ENCODE measurements at regions not wholly inside any gene's neighbourhood (a gene's known extent, or its start where the extent isn't known, plus 50 kb on each side); places are given as distances from the start of the nearest gene placed in this dataset.

- no peak overlapping the region for H3K27ac ChIP-seq
- DNase-seq (ENCODE audit: low read depth, low spot score): no peak
Measured at GRCh38 chr2:2572393-2573204, 241.5 kb upstream of the MYT1L start.

GRCh38 chr2:2571301-2572150, 240.5 kb upstream of the MYT1L start:
- no peak for DNase-seq (ENCODE audit: low read depth, low spot score)

GRCh38 chr2:2570871-2571270, 239.8 kb upstream of the MYT1L start:
- DNase-seq (ENCODE audit: low read depth, low spot score): no peak
- H3K27ac ChIP-seq: no peak overlapping the region

More at GRCh38 chr2:2571301-2572150, 240.5 kb upstream of the MYT1L start:
- H3K27ac ChIP-seq: no peak overlapping the region

GRCh38 chr2:2570360-2570759, 239.3 kb upstream of the MYT1L start:
- no peak for DNase-seq (ENCODE audit: low read depth, low spot score)
- no peak overlapping the region for H3K27ac ChIP-seq

GRCh38 chr2:2569836-2570235, 238.8 kb upstream of the MYT1L start:
- H3K27ac ChIP-seq: no peak overlapping the region
- DNase-seq (ENCODE audit: low read depth, low spot score): no peak

- no peak for DNase-seq (ENCODE audit: low read depth, low spot score)
- H3K27ac ChIP-seq: no peak overlapping the region
Measured at GRCh38 chr2:2569306-2569705, 238.2 kb upstream of the MYT1L start.

GRCh38 chr2:2568411-2568810, 237.3 kb upstream of the MYT1L start:
- no peak for DNase-seq (ENCODE audit: low read depth, low spot score)

GRCh38 chr2:2567776-2568175, 236.7 kb upstream of the MYT1L start:
- no peak overlapping the region for H3K27ac ChIP-seq
- DNase-seq (ENCODE audit: low read depth, low spot score): no peak

More at GRCh38 chr2:2568411-2568810, 237.3 kb upstream of the MYT1L start:
- no peak overlapping the region for H3K27ac ChIP-seq

- H3K27ac ChIP-seq: no peak overlapping the region
- no peak for DNase-seq (ENCODE audit: low read depth, low spot score)
Measured at GRCh38 chr2:2566396-2567323, 235.6 kb upstream of the MYT1L start.

- DNase-seq (ENCODE audit: low read depth, low spot score): no peak
- H3K27ac ChIP-seq: no peak overlapping the region
Measured at GRCh38 chr2:2565671-2566070, 234.6 kb upstream of the MYT1L start.

- no peak for DNase-seq (ENCODE audit: low read depth, low spot score)
- no peak overlapping the region for H3K27ac ChIP-seq
Measured at GRCh38 chr2:2564300-2565078, 233.4 kb upstream of the MYT1L start.

- H3K27ac ChIP-seq: no peak overlapping the region
- DNase-seq (ENCODE audit: low read depth, low spot score): no peak
Measured at GRCh38 chr2:2563309-2563860, 232.3 kb upstream of the MYT1L start.

GRCh38 chr2:2562867-2563266, 231.8 kb upstream of the MYT1L start:
- no peak for DNase-seq (ENCODE audit: low read depth, low spot score)
- H3K27ac ChIP-seq: no peak overlapping the region

GRCh38 chr2:2561346-2562095, 230.4 kb upstream of the MYT1L start:
- no peak overlapping the region for H3K27ac ChIP-seq
- no peak for DNase-seq (ENCODE audit: low read depth, low spot score)

- DNase-seq (ENCODE audit: low read depth, low spot score): no peak
- no peak overlapping the region for H3K27ac ChIP-seq
Measured at GRCh38 chr2:2560374-2561015, 229.4 kb upstream of the MYT1L start.

GRCh38 chr2:2558476-2558875, 227.4 kb upstream of the MYT1L start:
- H3K27ac ChIP-seq: no peak overlapping the region
- DNase-seq (ENCODE audit: low read depth, low spot score): no peak

- DNase-seq (ENCODE audit: low read depth, low spot score): no peak
- H3K27ac ChIP-seq: no peak overlapping the region
Measured at GRCh38 chr2:2557475-2557874, 226.4 kb upstream of the MYT1L start.

- no peak for DNase-seq (ENCODE audit: low read depth, low spot score)
- H3K27ac ChIP-seq: no peak overlapping the region
Measured at GRCh38 chr2:2550856-2551255, 219.8 kb upstream of the MYT1L start.

All from epithelial cell of prostate (primary cell).